ENCODE measurements at regions not wholly inside any gene's neighbourhood (a gene's known extent, or its start where the extent isn't known, plus 50 kb on each side); places are given as distances from the start of the nearest gene placed in this dataset.

- no peak overlapping the region for H3K9ac ChIP-seq (ENCODE audit: low read length)
- peaks cover 24% of the 10 kb centered on the region for H3K4me1 ChIP-seq (ENCODE audit: insufficient read depth, low read length)
- no peaks in the 10 kb centered on the region for H3K27me3 ChIP-seq (ENCODE audit: control insufficient read depth in 1 of 2, insufficient read depth in 2 of 2, low read length in 2 of 2)
- no peak overlapping the region for H3K4me3 ChIP-seq (ENCODE audit: low read depth in 1 of 2, low read length in 2 of 2)
- no peak overlapping the region for H3K27ac ChIP-seq (ENCODE audit: low read depth, low read length)
- no peaks in the 10 kb centered on the region for H3K36me3 ChIP-seq (ENCODE audit: insufficient read depth, low read length)
- H3K9me3 ChIP-seq (ENCODE audit: low read length), result no peaks in the 10 kb centered on the region
These were observed 175.9 kb upstream of the TNRC6C start for GRCh38 chr17:77782611-77783010.

GRCh38 chr17:77783991-77784820 lies 174.3 kb upstream of the TNRC6C start:
- no peaks in the 10 kb centered on the region for H3K27me3 ChIP-seq (ENCODE audit: control insufficient read depth in 1 of 2, insufficient read depth in 2 of 2, low read length in 2 of 2)

GRCh38 chr17:77785312-77785905 lies 173.1 kb upstream of the TNRC6C start:
- Histone ChIP-seq H3K9me3 (ENCODE audit: low read length) (no peaks in the 10 kb centered on the region), H3K9ac (ENCODE audit: low read length) (no peak overlapping the region), H3K27ac (ENCODE audit: low read depth, low read length) (no peak overlapping the region), H3K27me3 (ENCODE audit: control insufficient read depth in 1 of 2, insufficient read depth in 2 of 2, low read length in 2 of 2) (no peaks in the 10 kb centered on the region), H3K36me3 (ENCODE audit: insufficient read depth, low read length) (no peaks in the 10 kb centered on the region), H3K4me3 (ENCODE audit: low read depth in 1 of 2, low read length in 2 of 2) (no peak overlapping the region), H3K4me1 (ENCODE audit: insufficient read depth, low read length) (peaks cover 3% of the 10 kb centered on the region)

More at GRCh38 chr17:77783991-77784820, 174.3 kb upstream of the TNRC6C start:
- no peaks in the 10 kb centered on the region for H3K9me3 ChIP-seq (ENCODE audit: low read length)
- H3K27ac ChIP-seq (ENCODE audit: low read depth, low read length), result no peak overlapping the region
- peaks cover 15% of the 10 kb centered on the region for H3K4me1 ChIP-seq (ENCODE audit: insufficient read depth, low read length)
- no peak overlapping the region for H3K9ac ChIP-seq (ENCODE audit: low read length)
- H3K4me3 ChIP-seq (ENCODE audit: low read depth in 1 of 2, low read length in 2 of 2), result no peak overlapping the region
- H3K36me3 ChIP-seq (ENCODE audit: insufficient read depth, low read length), result no peaks in the 10 kb centered on the region

GRCh38 chr17:77786090-77786489 lies 172.4 kb upstream of the TNRC6C start:
- Histone ChIP-seq H3K9me3 (ENCODE audit: low read length) (no peaks in the 10 kb centered on the region), H3K9ac (ENCODE audit: low read length) (no peak overlapping the region), H3K27me3 (ENCODE audit: control insufficient read depth in 1 of 2, insufficient read depth in 2 of 2, low read length in 2 of 2) (no peaks in the 10 kb centered on the region), H3K4me3 (ENCODE audit: low read depth in 1 of 2, low read length in 2 of 2) (no peak overlapping the region), H3K4me1 (ENCODE audit: insufficient read depth, low read length) (no peaks in the 10 kb centered on the region), H3K27ac (ENCODE audit: low read depth, low read length) (no peak overlapping the region), H3K36me3 (ENCODE audit: insufficient read depth, low read length) (no peaks in the 10 kb centered on the region)

GRCh38 chr17:77786740-77787505 lies 171.6 kb upstream of the TNRC6C start:
- Histone ChIP-seq H3K27me3 (ENCODE audit: control insufficient read depth in 1 of 2, insufficient read depth in 2 of 2, low read length in 2 of 2) (no peaks in the 10 kb centered on the region), H3K36me3 (ENCODE audit: insufficient read depth, low read length) (no peaks in the 10 kb centered on the region), H3K9ac (ENCODE audit: low read length) (no peak overlapping the region), H3K4me1 (ENCODE audit: insufficient read depth, low read length) (no peaks in the 10 kb centered on the region), H3K4me3 (ENCODE audit: low read depth in 1 of 2, low read length in 2 of 2) (no peak overlapping the region), H3K9me3 (ENCODE audit: low read length) (no peaks in the 10 kb centered on the region), H3K27ac (ENCODE audit: low read depth, low read length) (no peak overlapping the region)

GRCh38 chr17:77790143-77790829 lies 168.2 kb upstream of the TNRC6C start:
- no peaks in the 10 kb centered on the region for H3K36me3 ChIP-seq (ENCODE audit: insufficient read depth, low read length)
- H3K4me1 ChIP-seq (ENCODE audit: insufficient read depth, low read length), result no peaks in the 10 kb centered on the region
- no peaks in the 10 kb centered on the region for H3K9me3 ChIP-seq (ENCODE audit: low read length)
- no peaks in the 10 kb centered on the region for H3K27me3 ChIP-seq (ENCODE audit: control insufficient read depth in 1 of 2, insufficient read depth in 2 of 2, low read length in 2 of 2)
- H3K4me3 ChIP-seq (ENCODE audit: low read depth in 1 of 2, low read length in 2 of 2), result no peak overlapping the region
- H3K9ac ChIP-seq (ENCODE audit: low read length), result no peak overlapping the region
- H3K27ac ChIP-seq (ENCODE audit: low read depth, low read length), result no peak overlapping the region

GRCh38 chr17:77792626-77793025 lies 165.9 kb upstream of the TNRC6C start:
- H3K9me3 ChIP-seq (ENCODE audit: low read length), result no peaks in the 10 kb centered on the region
- H3K27ac ChIP-seq (ENCODE audit: low read depth, low read length), result no peak overlapping the region
- H3K9ac ChIP-seq (ENCODE audit: low read length), result no peak overlapping the region
- H3K36me3 ChIP-seq (ENCODE audit: insufficient read depth, low read length), result no peaks in the 10 kb centered on the region
- H3K4me1 ChIP-seq (ENCODE audit: insufficient read depth, low read length), result peaks cover 16% of the 10 kb centered on the region
- no peak overlapping the region for H3K4me3 ChIP-seq (ENCODE audit: low read depth in 1 of 2, low read length in 2 of 2)
- no peaks in the 10 kb centered on the region for H3K27me3 ChIP-seq (ENCODE audit: control insufficient read depth in 1 of 2, insufficient read depth in 2 of 2, low read length in 2 of 2)

- Histone ChIP-seq H3K9ac (ENCODE audit: low read length) (no peak overlapping the region), H3K4me3 (ENCODE audit: low read depth in 1 of 2, low read length in 2 of 2) (no peak overlapping the region), H3K27me3 (ENCODE audit: control insufficient read depth in 1 of 2, insufficient read depth in 2 of 2, low read length in 2 of 2) (no peaks in the 10 kb centered on the region), H3K27ac (ENCODE audit: low read depth, low read length) (no peak overlapping the region), H3K9me3 (ENCODE audit: low read length) (no peaks in the 10 kb centered on the region), H3K4me1 (ENCODE audit: insufficient read depth, low read length) (peaks cover 16% of the 10 kb centered on the region), H3K36me3 (ENCODE audit: insufficient read depth, low read length) (no peaks in the 10 kb centered on the region)
These were observed 165.1 kb upstream of the TNRC6C start for GRCh38 chr17:77793146-77793970.

GRCh38 chr17:77793971-77794235 lies 164.6 kb upstream of the TNRC6C start:
- Histone ChIP-seq H3K4me3 (ENCODE audit: low read depth in 1 of 2, low read length in 2 of 2) (no peak overlapping the region), H3K36me3 (ENCODE audit: insufficient read depth, low read length) (no peaks in the 10 kb centered on the region), H3K27me3 (ENCODE audit: control insufficient read depth in 1 of 2, insufficient read depth in 2 of 2, low read length in 2 of 2) (no peaks in the 10 kb centered on the region), H3K9me3 (ENCODE audit: low read length) (no peaks in the 10 kb centered on the region), H3K27ac (ENCODE audit: low read depth, low read length) (no peak overlapping the region), H3K4me1 (ENCODE audit: insufficient read depth, low read length) (peaks cover 16% of the 10 kb centered on the region), H3K9ac (ENCODE audit: low read length) (no peak overlapping the region)

GRCh38 chr17:77794846-77795245 lies 163.7 kb upstream of the TNRC6C start:
- H3K9ac ChIP-seq (ENCODE audit: low read length), result no peak overlapping the region
- no peaks in the 10 kb centered on the region for H3K9me3 ChIP-seq (ENCODE audit: low read length)
- no peaks in the 10 kb centered on the region for H3K27me3 ChIP-seq (ENCODE audit: control insufficient read depth in 1 of 2, insufficient read depth in 2 of 2, low read length in 2 of 2)
- H3K4me1 ChIP-seq (ENCODE audit: insufficient read depth, low read length), result peaks cover 16% of the 10 kb centered on the region
- H3K4me3 ChIP-seq (ENCODE audit: low read depth in 1 of 2, low read length in 2 of 2), result no peak overlapping the region
- H3K36me3 ChIP-seq (ENCODE audit: insufficient read depth, low read length), result no peaks in the 10 kb centered on the region
- H3K27ac ChIP-seq (ENCODE audit: low read depth, low read length), result no peak overlapping the region

Measured in muscle layer of colon (tissue), 2 donors.